SK-N-SH treated with all-trans-retinoic acid at 6 μM for 48 hours (cell line): ENCODE measurements at regions not wholly inside any gene's neighbourhood (a gene's known extent, or its start where the extent isn't known, plus 50 kb on each side); places are given as distances from the start of the nearest gene placed in this dataset.

Source experiments
- ATAC-seq: fragments of 200-7000 bp; cut with Tn5 transposase; 3 replicates; pipeline ENCODE4 v1.9.1; 2020; ENCODE audit warnings: mild to moderate bottlenecking, moderate library complexity
- ARNTL ChIP-seq: fragments of 450-650 bp; formaldehyde crosslinking; IDR thresholded peaks from 2 replicates; pipeline ENCODE4 v1.5.0; 2020; ENCODE audit warnings: low read depth, mild to moderate bottlenecking, moderate library complexity, borderline replicate concordance
- CSDC2 ChIP-seq: fragments of 250-450 bp; sonication (Bioruptor Pico); IDR thresholded peaks from 2 replicates; pipeline ENCODE4 v1.5.0; 2020; ENCODE audit warnings: mild to moderate bottlenecking, moderate library complexity
- CSRNP3 ChIP-seq: fragments of 250-450 bp; sonication (Bioruptor Pico); IDR thresholded peaks from 2 replicates; pipeline ENCODE4 v1.5.1; 2021; ENCODE audit warnings: mild to moderate bottlenecking, moderate library complexity
- ESRRG ChIP-seq: fragments of 250-450 bp; sonication (Bioruptor Pico); IDR thresholded peaks from 2 replicates; pipeline ENCODE4 v1.6.1; 2021; ENCODE audit warnings: mild to moderate bottlenecking
- GLIS3 ChIP-seq: fragments of 250-450 bp; sonication (Bioruptor Pico); IDR thresholded peaks from 2 replicates; pipeline ENCODE4 v1.5.0; 2020; ENCODE audit warnings: mild to moderate bottlenecking, moderate library complexity
- ISL1 ChIP-seq: fragments of 250-450 bp; sonication (Bioruptor Pico); IDR thresholded peaks from 2 replicates; pipeline ENCODE4 v2.1.2; 2022; ENCODE audit warnings: mild to moderate bottlenecking, moderate library complexity
- OSR1 ChIP-seq: fragments of 250-450 bp; sonication (Bioruptor Pico); IDR thresholded peaks from 2 replicates; pipeline ENCODE4 v1.8.0; 2022; ENCODE audit warnings: moderate library complexity, mild to moderate bottlenecking, inconsistent platforms
- PPARA ChIP-seq: fragments of 250-450 bp; sonication (Bioruptor Pico); IDR thresholded peaks from 2 replicates; pipeline ENCODE4 v1.5.0; 2020; ENCODE audit warnings: mild to moderate bottlenecking, borderline replicate concordance
- RARB ChIP-seq: fragments of 250-450 bp; sonication (Bioruptor Pico); IDR thresholded peaks from 2 replicates; pipeline ENCODE4 v1.8.0; 2021; ENCODE audit warnings: mild to moderate bottlenecking, moderate library complexity
- SNAI2 ChIP-seq: fragments of 250-450 bp; sonication (Bioruptor Pico); IDR thresholded peaks from 2 replicates; pipeline ENCODE4 v1.5.0; 2020; ENCODE audit warnings: mild to moderate bottlenecking, moderate library complexity
- TCF4 ChIP-seq: fragments of 250-450 bp; sonication (Bioruptor Pico); IDR thresholded peaks from 2 replicates; pipeline ENCODE4 v1.8.0; 2021; ENCODE audit warnings: mild to moderate bottlenecking, moderate library complexity, borderline replicate concordance
- TOX ChIP-seq: fragments of 250-450 bp; sonication (Bioruptor Pico); IDR thresholded peaks from 2 replicates; pipeline ENCODE4 v1.8.0; 2021; ENCODE audit warnings: mild to moderate bottlenecking, moderate library complexity, borderline replicate concordance
- TSHZ2 ChIP-seq: fragments of 250-450 bp; sonication (Bioruptor Pico); IDR thresholded peaks from 2 replicates; pipeline ENCODE4 v1.5.0; 2020; ENCODE audit warnings: mild to moderate bottlenecking, moderate library complexity
- ZC3H10 ChIP-seq: fragments of 250-450 bp; sonication (Bioruptor Pico); IDR thresholded peaks from 2 replicates; pipeline ENCODE4 v1.5.1; 2021; ENCODE audit warnings: mild to moderate bottlenecking, moderate library complexity
- ZFP3 ChIP-seq: fragments of 250-450 bp; sonication (Bioruptor Pico); IDR thresholded peaks from 2 replicates; pipeline ENCODE4 v1.5.0; 2020; ENCODE audit warnings: mild to moderate bottlenecking, moderate library complexity
- ZFP30 ChIP-seq: fragments of 450-650 bp; formaldehyde crosslinking; IDR thresholded peaks from 2 replicates; pipeline ENCODE4 v1.5.0; 2022; ENCODE audit warnings: mild to moderate bottlenecking, moderate library complexity
- ZNF565 ChIP-seq: fragments of 450-650 bp; formaldehyde crosslinking; conservative IDR thresholded peaks from 2 replicates; pipeline ENCODE4 v1.5.0; 2020; ENCODE audit warnings: low read depth, mild to moderate bottlenecking, moderate library complexity
- ZNF70 ChIP-seq: fragments of 450-650 bp; formaldehyde crosslinking; IDR thresholded peaks from 2 replicates; pipeline ENCODE4 v1.5.0; 2020; ENCODE audit warnings: mild to moderate bottlenecking, moderate library complexity
- TF ChIP-seq, protein P1 (sequence below): fragments of 250-450 bp; sonication (Bioruptor Pico); IDR thresholded peaks from 2 replicates; pipeline ENCODE4 v1.8.0; 2021; ENCODE audit warnings: low read depth, mild to moderate bottlenecking, moderate library complexity, borderline replicate concordance

DNA sequence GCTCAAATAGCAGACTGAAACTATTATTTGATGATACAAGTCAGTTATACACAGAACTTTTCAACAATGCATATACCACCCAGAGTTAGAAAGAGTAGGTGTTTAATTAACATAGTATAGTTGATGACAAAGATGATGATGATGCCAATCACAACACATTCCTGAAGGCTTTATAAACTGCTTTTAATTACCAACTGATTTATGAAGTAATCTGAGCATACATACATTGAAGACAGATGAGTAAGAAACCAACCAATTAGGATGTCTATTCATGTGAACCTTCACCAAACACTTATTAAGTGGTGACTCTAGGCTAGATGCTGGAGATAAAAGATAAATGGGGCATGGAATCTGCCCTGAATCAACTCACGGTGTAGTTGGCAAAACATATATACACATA lies 600.9 kb upstream of the FLRT2 start:
- TF ChIP-seq GLIS3 (CRISPR knock-in tag), result no peak
- TF ChIP-seq OSR1 (CRISPR knock-in tag), result no peak
- TF ChIP-seq TSHZ2 (CRISPR knock-in tag), result no peak
- no peak for TF ChIP-seq ZFP30 (CRISPR knock-in tag)
- no peak for TF ChIP-seq TOX (CRISPR knock-in tag)
- no peak for TF ChIP-seq ZFP3 (CRISPR knock-in tag)
- no peak for TF ChIP-seq ZNF70 (CRISPR knock-in tag)
- no peak for TF ChIP-seq CSRNP3 (CRISPR knock-in tag)
- TF ChIP-seq TCF4 (CRISPR knock-in tag), result no peak
- TF ChIP-seq RARB, result no peak
- no peak for TF ChIP-seq PPARA
- TF ChIP-seq ZNF565 (CRISPR knock-in tag), result no peak
- TF ChIP-seq, protein P1, sequence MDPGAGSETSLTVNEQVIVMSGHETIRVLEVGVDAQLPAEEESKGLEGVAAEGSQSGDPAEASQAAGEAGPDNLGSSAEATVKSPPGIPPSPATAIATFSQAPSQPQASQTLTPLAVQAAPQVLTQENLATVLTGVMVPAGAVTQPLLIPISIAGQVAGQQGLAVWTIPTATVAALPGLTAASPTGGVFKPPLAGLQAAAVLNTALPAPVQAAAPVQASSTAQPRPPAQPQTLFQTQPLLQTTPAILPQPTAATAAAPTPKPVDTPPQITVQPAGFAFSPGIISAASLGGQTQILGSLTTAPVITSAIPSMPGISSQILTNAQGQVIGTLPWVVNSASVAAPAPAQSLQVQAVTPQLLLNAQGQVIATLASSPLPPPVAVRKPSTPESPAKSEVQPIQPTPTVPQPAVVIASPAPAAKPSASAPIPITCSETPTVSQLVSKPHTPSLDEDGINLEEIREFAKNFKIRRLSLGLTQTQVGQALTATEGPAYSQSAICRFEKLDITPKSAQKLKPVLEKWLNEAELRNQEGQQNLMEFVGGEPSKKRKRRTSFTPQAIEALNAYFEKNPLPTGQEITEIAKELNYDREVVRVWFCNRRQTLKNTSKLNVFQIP (CRISPR knock-in tag), result no peak
- TF ChIP-seq CSDC2 (CRISPR knock-in tag), result no peak
- no peak for TF ChIP-seq ZC3H10 (CRISPR knock-in tag)
- no peak for TF ChIP-seq ISL1 (CRISPR knock-in tag)
- ATAC-seq, result no peak

- no peak for ATAC-seq
- TF ChIP-seq ZC3H10 (CRISPR knock-in tag), result no peak
- 0 out of 2 replicates have a peak, but pooled peaks have one; percentile 65 for TF ChIP-seq SNAI2 (CRISPR knock-in tag)
- no peak for TF ChIP-seq GLIS3 (CRISPR knock-in tag)
- no peak for TF ChIP-seq ZNF70 (CRISPR knock-in tag)
- TF ChIP-seq CSDC2 (CRISPR knock-in tag), result no peak
- no peak for TF ChIP-seq PPARA
- peak; percentile 88 for TF ChIP-seq ISL1 (CRISPR knock-in tag)
- TF ChIP-seq TCF4 (CRISPR knock-in tag), result 0 out of 2 replicates have a peak, but pooled peaks have one; percentile 19
- TF ChIP-seq ESRRG (CRISPR knock-in tag), result no peak
Observed at GRCh38 chr14:84929834-84930233, 600.1 kb upstream of the FLRT2 start.

GRCh38 chr14:84937016-84937415 lies 592.9 kb upstream of the FLRT2 start:
- no peak for TF ChIP-seq ZNF565 (CRISPR knock-in tag)
- no peak for TF ChIP-seq ZFP3 (CRISPR knock-in tag)
- no peak for TF ChIP-seq ZNF70 (CRISPR knock-in tag)
- TF ChIP-seq CSRNP3 (CRISPR knock-in tag), result no peak
- TF ChIP-seq GLIS3 (CRISPR knock-in tag), result no peak
- no peak for TF ChIP-seq ZC3H10 (CRISPR knock-in tag)
- TF ChIP-seq ZFP30 (CRISPR knock-in tag), result no peak
- no peak for TF ChIP-seq ARNTL (CRISPR knock-in tag)
- no peak for TF ChIP-seq SNAI2 (CRISPR knock-in tag)
- no peak for TF ChIP-seq ISL1 (CRISPR knock-in tag)
- TF ChIP-seq TCF4 (CRISPR knock-in tag), result no peak
- no peak for TF ChIP-seq RARB
- TF ChIP-seq CSDC2 (CRISPR knock-in tag), result no peak
- TF ChIP-seq TOX (CRISPR knock-in tag), result no peak
- TF ChIP-seq, protein P1 (CRISPR knock-in tag), result no peak

More at GRCh38 chr14:84937016-84937415, 592.9 kb upstream of the FLRT2 start:
- ATAC-seq, result no peak
